ENCODE measurements at regions not wholly inside any gene's neighbourhood (a gene's known extent, or its start where the extent isn't known, plus 50 kb on each side); places are given as distances from the start of the nearest gene placed in this dataset.

- intact Hi-C loops (cut with DNase I) = no loop called here
- no peak for ATAC-seq
- TF ChIP-seq CTCF (IDR thresholded peaks at IDR 0.05) = no peak
- H3K27me3 ChIP-seq = no peaks in the 10 kb centered on the region
- no peak for DNase-seq
- H3K4me3 ChIP-seq = no peak overlapping the region
- no peak overlapping the region for H3K27ac ChIP-seq
- no peaks in the 10 kb centered on the region for H3K9me3 ChIP-seq
- H3K36me3 ChIP-seq = no peaks in the 10 kb centered on the region
- no peaks in the 10 kb centered on the region for H3K4me1 ChIP-seq
Measured at GRCh38 chr2:182594286-182594685, 121.8 kb upstream of the DNAJC10 start.

GRCh38 chr2:182595650-182596049 is 120.4 kb upstream of the DNAJC10 start:
- no peaks in the 10 kb centered on the region for H3K4me1 ChIP-seq
- H3K4me3 ChIP-seq = no peak overlapping the region
- H3K9me3 ChIP-seq = no peaks in the 10 kb centered on the region
- H3K27me3 ChIP-seq = no peaks in the 10 kb centered on the region
- H3K27ac ChIP-seq = no peak overlapping the region
- ATAC-seq = no peak
- no peaks in the 10 kb centered on the region for H3K36me3 ChIP-seq
- intact Hi-C loops (cut with DNase I) = no loop called here
- no peak for DNase-seq
- TF ChIP-seq CTCF (IDR thresholded peaks at IDR 0.05) = no peak

GRCh38 chr2:182597570-182598295 is 118.3 kb upstream of the DNAJC10 start:
- DNase-seq (no peak), ATAC-seq (no peak)
- Histone ChIP-seq H3K9me3 (no peaks in the 10 kb centered on the region), H3K36me3 (no peaks in the 10 kb centered on the region), H3K4me3 (no peak overlapping the region), H3K27me3 (no peaks in the 10 kb centered on the region), H3K27ac (no peak overlapping the region), H3K4me1 (no peaks in the 10 kb centered on the region)
- intact Hi-C loops (cut with DNase I) = no loop called here
- no peak for TF ChIP-seq CTCF (IDR thresholded peaks at IDR 0.05)

- no peak for ATAC-seq
- H3K9me3 ChIP-seq = no peaks in the 10 kb centered on the region
- intact Hi-C loops (cut with DNase I) = no loop called here
- no peaks in the 10 kb centered on the region for H3K4me1 ChIP-seq
- no peak for DNase-seq
- H3K36me3 ChIP-seq = no peaks in the 10 kb centered on the region
- TF ChIP-seq CTCF (IDR thresholded peaks at IDR 0.05) = no peak
- H3K27ac ChIP-seq = no peak overlapping the region
- no peaks in the 10 kb centered on the region for H3K27me3 ChIP-seq
- H3K4me3 ChIP-seq = no peak overlapping the region
Measured at GRCh38 chr2:182598626-182599025, 117.4 kb upstream of the DNAJC10 start.

GRCh38 chr2:182605166-182605565 is 110.9 kb upstream of the DNAJC10 start:
- no peak for TF ChIP-seq CTCF (IDR thresholded peaks at IDR 0.05)
- no peak overlapping the region for H3K4me3 ChIP-seq
- no peak for DNase-seq
- no peaks in the 10 kb centered on the region for H3K27me3 ChIP-seq
- no peak overlapping the region for H3K27ac ChIP-seq
- no peak for ATAC-seq
- no peaks in the 10 kb centered on the region for H3K36me3 ChIP-seq
- H3K4me1 ChIP-seq = no peaks in the 10 kb centered on the region
- H3K9me3 ChIP-seq = no peaks in the 10 kb centered on the region
- intact Hi-C loops (cut with DNase I) = no loop called here

Measured in left lung (tissue), 4 donors.